ENCODE measurements at regions not wholly inside any gene's neighbourhood (a gene's known extent, or its start where the extent isn't known, plus 50 kb on each side); places are given as distances from the start of the nearest gene placed in this dataset.
"Not testable (repeated sequence)": the region's sequence is repeated elsewhere in the genome, so short reads cannot be mapped to it uniquely, and the experiment has no call there.

GRCh38 chrX:22577181-22577580 lies 304.5 kb downstream of the CBLL2 start:
- no peaks in the 10 kb centered on the region for H3K27me3 Mint-ChIP-seq (ENCODE audit: insufficient read depth)
- peak overlapping the region; percentile 56 for H3K27ac Mint-ChIP-seq
- H3K36me3 Mint-ChIP-seq (ENCODE audit: low read depth): no peaks in the 10 kb centered on the region
- peak; percentile 70 for DNase-seq
- H3K4me1 Mint-ChIP-seq (ENCODE audit: low read depth): peaks cover 37% of the 10 kb centered on the region
- no peaks in the 10 kb centered on the region for H3K9me3 Mint-ChIP-seq
- H3K4me3 Mint-ChIP-seq: 0 out of 2 replicates have a peak overlapping the region, but pooled peaks have one; percentile 20
- TF ChIP-seq CTCF (IDR thresholded peaks at IDR 0.05): no peak

GRCh38 chrX:22585831-22586230 lies 313.1 kb downstream of the CBLL2 start:
- no peaks in the 10 kb centered on the region for H3K4me1 Mint-ChIP-seq (ENCODE audit: low read depth)
- H3K4me3 Mint-ChIP-seq: no peak overlapping the region
- H3K36me3 Mint-ChIP-seq (ENCODE audit: low read depth): no peaks in the 10 kb centered on the region
- DNase-seq: no peak
- no peaks in the 10 kb centered on the region for H3K9me3 Mint-ChIP-seq
- TF ChIP-seq CTCF (IDR thresholded peaks at IDR 0.05): no peak
- H3K27ac Mint-ChIP-seq: no peak overlapping the region
- H3K27me3 Mint-ChIP-seq (ENCODE audit: insufficient read depth): no peaks in the 10 kb centered on the region

GRCh38 chrX:22589845-22590244 lies 317.1 kb downstream of the CBLL2 start:
- no peak for TF ChIP-seq CTCF (IDR thresholded peaks at IDR 0.05)
- DNase-seq: no peak

GRCh38 chrX:22594766-22595165 lies 322.1 kb downstream of the CBLL2 start:
- Mint-ChIP-seq H3K36me3 (ENCODE audit: low read depth) (no peaks in the 10 kb centered on the region), H3K4me3 (no peak overlapping the region), H3K4me1 (ENCODE audit: low read depth) (no peaks in the 10 kb centered on the region), H3K9me3 (no peaks in the 10 kb centered on the region), H3K27me3 (ENCODE audit: insufficient read depth) (no peaks in the 10 kb centered on the region), H3K27ac (no peak overlapping the region)
- no peak for DNase-seq
- no peak for TF ChIP-seq CTCF (IDR thresholded peaks at IDR 0.05)

More at GRCh38 chrX:22589845-22590244, 317.1 kb downstream of the CBLL2 start:
- H3K4me3 Mint-ChIP-seq: no peak overlapping the region
- H3K9me3 Mint-ChIP-seq: no peaks in the 10 kb centered on the region
- H3K36me3 Mint-ChIP-seq (ENCODE audit: low read depth): no peaks in the 10 kb centered on the region
- H3K27me3 Mint-ChIP-seq (ENCODE audit: insufficient read depth): no peaks in the 10 kb centered on the region
- H3K4me1 Mint-ChIP-seq (ENCODE audit: low read depth): no peaks in the 10 kb centered on the region
- H3K27ac Mint-ChIP-seq: no peak overlapping the region

- Mint-ChIP-seq H3K27ac (no peak overlapping the region), H3K36me3 (ENCODE audit: low read depth) (no peaks in the 10 kb centered on the region), H3K4me3 (no peak overlapping the region), H3K4me1 (ENCODE audit: low read depth) (no peaks in the 10 kb centered on the region), H3K27me3 (ENCODE audit: insufficient read depth) (peaks cover 3% of the 10 kb centered on the region; the same call in 1 of the 2 replicates), H3K9me3 (no peaks in the 10 kb centered on the region)
- DNase-seq: no peak
- no peak for TF ChIP-seq CTCF (IDR thresholded peaks at IDR 0.05)
Measured at GRCh38 chrX:22603060-22603459, 330.3 kb downstream of the CBLL2 start.

- H3K27me3 Mint-ChIP-seq (ENCODE audit: insufficient read depth); H3K4me1 Mint-ChIP-seq (ENCODE audit: low read depth); H3K36me3 Mint-ChIP-seq (ENCODE audit: low read depth); H3K9me3 Mint-ChIP-seq; DNase-seq; H3K4me3 Mint-ChIP-seq; H3K27ac Mint-ChIP-seq: not testable (repeated sequence)
Measured at GRCh38 chrX:22609452-22609851, 336.7 kb downstream of the CBLL2 start.
